ENCODE measurements at regions not wholly inside any gene's neighbourhood (a gene's known extent, or its start where the extent isn't known, plus 50 kb on each side); places are given as distances from the start of the nearest gene placed in this dataset.
"Not testable (repeated sequence)": the region's sequence is repeated elsewhere in the genome, so short reads cannot be mapped to it uniquely, and the experiment has no call there.

DNA sequence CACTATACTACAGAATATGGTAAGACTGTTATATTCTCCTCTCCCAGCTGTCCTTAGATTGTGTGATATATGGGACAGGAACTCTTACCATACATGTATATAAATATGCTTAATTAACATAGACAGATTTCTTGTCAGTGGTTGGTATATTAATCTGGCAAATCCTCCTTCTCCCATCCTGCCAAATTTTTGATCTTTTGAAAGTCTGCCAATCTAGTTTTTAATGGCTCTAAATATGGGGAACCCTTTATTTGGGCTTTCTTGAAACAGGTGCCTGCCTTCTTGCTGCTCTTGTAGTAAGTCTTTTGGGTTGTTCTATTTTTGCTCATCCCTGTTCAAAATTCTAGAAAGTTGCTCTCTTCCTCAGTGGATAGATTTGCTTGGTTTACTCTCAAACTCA is 63.5 kb downstream of the SPATA31D1 start:
- H3K4me3 ChIP-seq (ENCODE audit: insufficient read length, low read depth) = no peak overlapping the region
- no peaks in the 10 kb centered on the region; the same call in 1 of the 2 replicates for H3K9me3 ChIP-seq (ENCODE audit: insufficient read depth, low read length)
- no peak for DNase-seq (ENCODE audit: low read depth, low spot score)
- H3K36me3 ChIP-seq (ENCODE audit: insufficient read depth, insufficient read length, low read length) = no peaks in the 10 kb centered on the region
- no peak for TF ChIP-seq ZNF274 (IDR thresholded peaks at IDR 0.05; ENCODE audit: low read depth, low read length)
- H3K4me1 ChIP-seq (ENCODE audit: insufficient read depth, insufficient read length) = no peaks in the 10 kb centered on the region
- H3K27me3 ChIP-seq (ENCODE audit: insufficient read depth, insufficient read length) = no peaks in the 10 kb centered on the region
- H3K9ac ChIP-seq (ENCODE audit: insufficient read length, low read depth) = no peak overlapping the region

DNA sequence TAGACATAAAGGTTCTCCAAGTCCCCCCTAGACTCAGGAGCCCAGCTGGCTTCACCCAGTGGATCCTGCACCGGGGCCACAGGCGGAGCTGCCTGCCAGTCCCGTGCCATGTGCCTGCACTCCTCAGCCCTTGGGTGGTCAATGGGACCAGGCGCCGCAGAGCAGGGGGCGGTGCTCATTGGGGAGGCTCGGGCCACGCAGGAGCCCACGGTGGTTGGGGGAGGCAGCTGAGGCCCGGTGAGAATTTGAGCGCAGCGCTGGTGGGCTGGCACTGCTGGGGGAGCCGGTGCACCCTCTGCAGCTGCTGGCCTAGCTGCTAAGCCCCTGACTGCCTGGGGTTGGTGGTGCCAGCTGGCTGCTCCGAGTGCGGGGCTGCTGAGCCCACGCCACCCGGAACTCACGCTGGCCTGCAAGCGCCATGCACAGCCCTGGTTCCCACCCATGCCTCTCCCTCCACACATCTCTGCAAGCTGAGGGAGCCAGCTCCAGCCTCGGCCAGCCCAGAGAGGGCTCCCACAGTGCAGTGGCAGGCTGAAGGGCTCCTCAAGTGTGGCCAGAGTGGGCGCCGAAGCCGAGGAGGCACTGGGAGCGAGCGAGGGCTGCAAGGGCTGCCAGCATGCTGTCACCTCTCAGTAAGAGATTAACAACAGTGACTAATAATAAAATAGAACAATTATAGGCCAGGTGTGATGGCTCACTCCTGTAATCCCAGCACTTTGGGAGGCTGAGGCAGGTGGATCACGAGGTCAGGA is 65.9 kb downstream of the SPATA31D1 start:
- H3K27me3 ChIP-seq (ENCODE audit: insufficient read depth, insufficient read length) = no peaks in the 10 kb centered on the region
- H3K36me3 ChIP-seq (ENCODE audit: insufficient read depth, insufficient read length, low read length) = no peaks in the 10 kb centered on the region
- DNase-seq (ENCODE audit: low read depth, low spot score) = no peak
- no peak overlapping the region for H3K4me3 ChIP-seq (ENCODE audit: insufficient read length, low read depth)
- no peaks in the 10 kb centered on the region for H3K4me1 ChIP-seq (ENCODE audit: insufficient read depth, insufficient read length)
- no peaks in the 10 kb centered on the region; the same call in 1 of the 2 replicates for H3K9me3 ChIP-seq (ENCODE audit: insufficient read depth, low read length)
- TF ChIP-seq YY1 (IDR thresholded peaks at IDR 0.05; ENCODE audit: insufficient read depth, insufficient read length) (no peak), SUZ12 (IDR thresholded peaks at IDR 0.05; ENCODE audit: extremely low read depth, insufficient read depth, insufficient read length) (no peak), ZNF274 (IDR thresholded peaks at IDR 0.05; ENCODE audit: low read depth, low read length) (no peak)
- no peak overlapping the region for H3K9ac ChIP-seq (ENCODE audit: insufficient read length, low read depth)

DNA sequence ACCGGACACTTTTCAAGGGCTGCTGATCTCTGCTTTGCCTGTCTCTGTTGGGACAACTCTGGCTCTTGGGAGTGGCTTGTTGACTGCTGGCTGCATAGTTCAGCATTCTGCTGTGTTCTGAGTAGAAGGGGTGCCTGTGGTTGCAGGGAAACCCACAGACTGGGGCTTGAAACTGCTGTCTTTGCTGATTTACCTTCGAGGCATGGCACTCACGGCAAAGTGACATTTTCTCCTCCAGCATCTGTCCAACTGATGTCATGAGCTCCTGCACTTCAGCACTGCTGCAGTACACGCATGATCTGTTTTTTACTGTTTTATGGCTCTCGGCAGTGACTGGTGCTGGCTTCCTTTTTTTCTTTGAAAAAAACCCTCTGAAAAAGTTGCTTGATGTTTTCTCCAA is 69.2 kb downstream of the SPATA31D1 start:
- H3K9me3 ChIP-seq (ENCODE audit: insufficient read depth, low read length) = no peaks in the 10 kb centered on the region; the same call in 1 of the 2 replicates
- DNase-seq (ENCODE audit: low read depth, low spot score) = no peak
- no peak overlapping the region for H3K9ac ChIP-seq (ENCODE audit: insufficient read length, low read depth)
- TF ChIP-seq SUZ12 (IDR thresholded peaks at IDR 0.05; ENCODE audit: extremely low read depth, insufficient read depth, insufficient read length) = no peak
- no peak for TF ChIP-seq YY1 (IDR thresholded peaks at IDR 0.05; ENCODE audit: insufficient read depth, insufficient read length)
- no peak for TF ChIP-seq ZNF274 (IDR thresholded peaks at IDR 0.05; ENCODE audit: low read depth, low read length)
- no peak overlapping the region for H3K4me3 ChIP-seq (ENCODE audit: insufficient read length, low read depth)
- H3K27me3 ChIP-seq (ENCODE audit: insufficient read depth, insufficient read length) = no peaks in the 10 kb centered on the region
- H3K36me3 ChIP-seq (ENCODE audit: insufficient read depth, insufficient read length, low read length) = no peaks in the 10 kb centered on the region
- no peaks in the 10 kb centered on the region for H3K4me1 ChIP-seq (ENCODE audit: insufficient read depth, insufficient read length)

DNA sequence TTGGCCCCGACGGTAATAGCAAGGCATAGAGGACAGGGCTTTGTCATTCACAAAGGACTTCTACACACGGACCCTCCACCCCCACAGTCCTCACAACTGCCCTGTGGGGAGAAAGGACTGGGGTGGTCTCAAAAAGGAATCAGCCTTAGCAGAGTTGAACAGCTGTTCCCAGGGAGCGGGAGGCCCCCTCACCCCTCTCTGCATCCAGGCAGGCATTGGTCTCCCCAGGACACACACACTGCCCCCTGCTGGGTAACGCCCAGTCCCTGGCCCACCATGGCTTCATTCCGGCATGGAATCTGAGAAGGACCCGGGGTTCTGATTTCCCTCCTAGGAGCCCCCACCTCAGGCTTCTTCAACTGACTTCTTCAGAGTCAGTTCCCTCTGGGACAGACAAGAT is 73.2 kb downstream of the SPATA31D1 start:
- H3K9me3 ChIP-seq (ENCODE audit: insufficient read depth, low read length); H3K4me1 ChIP-seq (ENCODE audit: insufficient read depth, insufficient read length); DNase-seq (ENCODE audit: low read depth, low spot score); H3K27me3 ChIP-seq (ENCODE audit: insufficient read depth, insufficient read length); H3K9ac ChIP-seq (ENCODE audit: insufficient read length, low read depth); H3K4me3 ChIP-seq (ENCODE audit: insufficient read length, low read depth); H3K36me3 ChIP-seq (ENCODE audit: insufficient read depth, insufficient read length, low read length): not testable (repeated sequence)

DNA sequence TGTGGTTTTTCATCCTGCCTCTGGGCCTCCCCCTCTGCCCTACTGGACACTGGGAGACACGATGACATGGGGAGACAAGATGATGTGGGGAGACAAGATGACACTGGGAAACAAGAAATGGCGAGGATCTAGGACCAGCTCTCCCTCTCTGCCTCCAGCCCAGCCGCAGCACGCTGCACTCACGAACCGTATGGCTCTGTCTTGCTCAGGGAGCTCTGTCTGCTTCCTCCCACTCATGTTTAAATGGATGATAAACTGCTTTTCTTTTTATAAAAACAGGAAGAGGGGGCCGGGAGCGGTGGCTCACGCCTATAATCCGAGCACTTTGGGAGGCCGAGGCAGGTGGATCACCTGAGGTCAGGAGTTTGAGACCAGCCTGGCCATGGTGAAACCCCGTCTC is 73.7 kb downstream of the SPATA31D1 start:
- H3K4me3 ChIP-seq (ENCODE audit: insufficient read length, low read depth) = no peak overlapping the region
- no peaks in the 10 kb centered on the region for H3K36me3 ChIP-seq (ENCODE audit: insufficient read depth, insufficient read length, low read length)
- no peak overlapping the region for H3K9ac ChIP-seq (ENCODE audit: insufficient read length, low read depth)
- H3K27me3 ChIP-seq (ENCODE audit: insufficient read depth, insufficient read length) = no peaks in the 10 kb centered on the region
- TF ChIP-seq ZNF274 (IDR thresholded peaks at IDR 0.05; ENCODE audit: low read depth, low read length) = no peak
- no peak for TF ChIP-seq SUZ12 (IDR thresholded peaks at IDR 0.05; ENCODE audit: extremely low read depth, insufficient read depth, insufficient read length)
- no peak for TF ChIP-seq YY1 (IDR thresholded peaks at IDR 0.05; ENCODE audit: insufficient read depth, insufficient read length)
- no peaks in the 10 kb centered on the region for H3K9me3 ChIP-seq (ENCODE audit: insufficient read depth, low read length)
- no peak for DNase-seq (ENCODE audit: low read depth, low spot score)
- H3K4me1 ChIP-seq (ENCODE audit: insufficient read depth, insufficient read length) = no peaks in the 10 kb centered on the region

DNA sequence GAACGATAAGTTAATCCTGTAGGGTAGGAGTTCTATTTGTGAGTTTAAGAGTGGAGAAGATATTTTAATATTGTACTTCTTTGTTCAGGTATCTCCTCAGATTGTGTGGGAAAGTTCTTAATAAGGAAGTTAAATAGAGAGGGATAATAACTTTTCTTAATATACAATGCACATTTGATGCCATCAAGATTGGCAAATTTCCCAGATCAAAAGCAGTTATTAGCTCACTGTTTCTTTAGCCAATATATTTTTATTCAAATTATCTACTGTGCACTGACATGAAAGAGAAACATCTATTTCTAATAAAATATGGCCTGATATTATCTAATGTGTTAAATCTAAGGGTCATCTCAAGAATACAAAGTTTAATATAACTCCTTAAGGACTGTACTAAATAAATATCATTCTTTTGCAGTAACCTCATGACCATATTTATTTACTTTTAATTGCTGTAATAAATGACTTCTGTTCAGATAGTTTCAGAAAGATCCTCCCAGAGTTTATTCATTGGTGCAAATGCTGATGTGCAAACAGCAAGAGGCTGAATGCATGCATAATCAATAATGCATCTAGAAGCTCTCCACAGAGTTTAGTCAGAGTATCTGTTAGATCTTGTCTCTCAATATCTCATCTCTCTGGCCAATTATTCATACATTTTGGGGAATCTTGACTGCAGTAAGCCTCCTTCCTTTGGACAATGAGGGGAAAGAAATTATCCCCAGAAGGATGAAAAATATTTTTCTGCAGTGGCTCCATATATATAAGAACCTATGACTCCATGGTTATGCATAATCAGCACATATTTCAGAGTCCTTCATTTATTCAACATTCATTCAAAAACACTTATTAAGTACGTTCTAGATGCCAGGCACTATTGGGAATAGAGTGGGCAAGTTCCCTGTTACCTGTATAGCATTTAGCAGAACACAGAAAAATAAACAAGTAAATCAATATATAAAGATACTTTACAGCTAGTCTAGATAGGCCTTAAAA is 85.3 kb downstream of the SPATA31D1 start:
- DNase-seq (ENCODE audit: low read depth, low spot score) = no peak
- Histone ChIP-seq H3K4me1 (ENCODE audit: insufficient read depth, insufficient read length) (no peaks in the 10 kb centered on the region), H3K9me3 (ENCODE audit: insufficient read depth, low read length) (no peaks in the 10 kb centered on the region; the same call in 1 of the 2 replicates), H3K27me3 (ENCODE audit: insufficient read depth, insufficient read length) (no peaks in the 10 kb centered on the region), H3K4me3 (ENCODE audit: insufficient read length, low read depth) (no peak overlapping the region), H3K36me3 (ENCODE audit: insufficient read depth, insufficient read length, low read length) (no peaks in the 10 kb centered on the region), H3K9ac (ENCODE audit: insufficient read length, low read depth) (no peak overlapping the region)
- no peak for TF ChIP-seq YY1 (IDR thresholded peaks at IDR 0.05; ENCODE audit: insufficient read depth, insufficient read length)
- TF ChIP-seq ZNF274 (IDR thresholded peaks at IDR 0.05; ENCODE audit: low read depth, low read length) = no peak
- TF ChIP-seq SUZ12 (IDR thresholded peaks at IDR 0.05; ENCODE audit: extremely low read depth, insufficient read depth, insufficient read length) = no peak

DNA sequence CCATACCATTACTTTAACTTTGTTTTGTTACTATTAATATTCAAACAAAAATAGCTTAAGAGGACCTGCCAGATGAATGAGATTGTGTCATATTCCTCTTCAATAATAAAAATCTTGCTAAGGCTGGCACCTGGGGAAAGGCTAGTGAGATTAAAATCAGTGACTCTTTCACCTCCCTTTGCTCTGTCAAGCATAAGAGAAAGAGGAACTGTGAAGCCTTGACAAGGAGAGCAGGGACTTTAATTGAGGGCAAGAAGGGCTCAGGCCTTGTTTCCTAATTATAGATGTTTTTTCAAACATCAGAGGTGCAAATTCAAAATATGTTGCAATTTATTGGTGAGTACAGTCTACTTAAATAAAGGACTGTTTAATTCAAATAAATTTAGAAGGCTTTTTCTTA is 91.7 kb downstream of the SPATA31D1 start:
- no peaks in the 10 kb centered on the region for H3K36me3 ChIP-seq (ENCODE audit: insufficient read depth, insufficient read length, low read length)
- no peak overlapping the region for H3K9ac ChIP-seq (ENCODE audit: insufficient read length, low read depth)
- H3K27me3 ChIP-seq (ENCODE audit: insufficient read depth, insufficient read length) = no peaks in the 10 kb centered on the region
- H3K4me3 ChIP-seq (ENCODE audit: insufficient read length, low read depth) = no peak overlapping the region
- no peaks in the 10 kb centered on the region for H3K4me1 ChIP-seq (ENCODE audit: insufficient read depth, insufficient read length)
- no peak for DNase-seq (ENCODE audit: low read depth, low spot score)
- H3K9me3 ChIP-seq (ENCODE audit: insufficient read depth, low read length) = no peaks in the 10 kb centered on the region
- TF ChIP-seq SUZ12 (IDR thresholded peaks at IDR 0.05; ENCODE audit: extremely low read depth, insufficient read depth, insufficient read length) (no peak), ZNF274 (IDR thresholded peaks at IDR 0.05; ENCODE audit: low read depth, low read length) (no peak), YY1 (IDR thresholded peaks at IDR 0.05; ENCODE audit: insufficient read depth, insufficient read length) (no peak)
